Neural progenitor cell (in vitro differentiated cells): ENCODE measurements at regions not wholly inside any gene's neighbourhood (a gene's known extent, or its start where the extent isn't known, plus 50 kb on each side); places are given as distances from the start of the nearest gene placed in this dataset.

Source experiments
- DNase-seq: peaks from one replicate; pipeline ENCODE4 v3.0.0-alpha.2; 2016; ENCODE audit warnings: low spot score
- H2AFZ ChIP-seq: fragments of 200-600 bp; sonication (generic); replicated peaks from 2 replicates; pipeline ENCODE4 v1.6.1; 2016; ENCODE audit warnings: antibody characterized with exemption
- H3F3A ChIP-seq: fragments of 200-600 bp; sonication (generic); 2 replicates; pipeline ENCODE4 v1.6.1; 2016; ENCODE audit warnings: antibody characterized with exemption, low read depth
- H3K27ac ChIP-seq: fragments of 200-600 bp; sonication (generic); 2 replicates; pipeline ENCODE4 v1.5.1; 2016; ENCODE audit warnings: mild to moderate bottlenecking
- H3K27me3 ChIP-seq: fragments of 200-600 bp; sonication (generic); 2 replicates; pipeline ENCODE4 v1.6.1; 2016; ENCODE audit warnings: mild to moderate bottlenecking, moderate library complexity
- H3K36me3 ChIP-seq: fragments of 200-600 bp; sonication (generic); 2 replicates; pipeline ENCODE4 v1.5.1; 2016
- H3K4me1 ChIP-seq: fragments of 200-600 bp; sonication (generic); 2 replicates; pipeline ENCODE4 v1.6.1; 2016; ENCODE audit warnings: mixed run types
- H3K4me2 ChIP-seq: fragments of 200-600 bp; sonication (generic); 2 replicates; pipeline ENCODE4 v1.6.1; 2016
- H3K4me3 ChIP-seq: fragments of 200-600 bp; sonication (generic); 2 replicates; pipeline ENCODE4 v1.5.1; 2016
- H3K79me2 ChIP-seq: fragments of 200-600 bp; sonication (generic); 2 replicates; pipeline ENCODE4 v1.6.1; 2016; ENCODE audit warnings: low read depth
- H3K9ac ChIP-seq: fragments of 200-600 bp; sonication (generic); 2 replicates; pipeline ENCODE4 v1.6.1; 2016
- H3K9me3 ChIP-seq: fragments of 200-600 bp; sonication (generic); 2 replicates; pipeline ENCODE4 v1.5.1; 2016; ENCODE audit warnings: low read depth
- H4K20me1 ChIP-seq: fragments of 200-600 bp; sonication (generic); 2 replicates; pipeline ENCODE4 v1.6.1; 2016; ENCODE audit warnings: low read depth
- H3K27ac Mint-ChIP-seq: 3 replicates; pipeline ENCODE4 v1.8.0; 2021; ENCODE audit warnings: mixed read lengths
- H3K27me3 Mint-ChIP-seq: 2 replicates; pipeline ENCODE4 v1.8.0; 2022; ENCODE audit warnings: low read depth, mild to moderate bottlenecking, inconsistent platforms, moderate library complexity, mixed read lengths; ENCODE audit not compliant: insufficient read depth
- H3K36me3 Mint-ChIP-seq: 3 replicates; pipeline ENCODE4 v1.8.0; 2021; ENCODE audit warnings: mixed read lengths
- H3K4me1 Mint-ChIP-seq: 3 replicates; pipeline ENCODE4 v1.8.0; 2021; ENCODE audit warnings: mixed read lengths
- H3K4me3 Mint-ChIP-seq: 3 replicates; pipeline ENCODE4 v1.8.0; 2021; ENCODE audit warnings: mild to moderate bottlenecking, moderate library complexity, mixed read lengths
- H3K9me3 Mint-ChIP-seq: 3 replicates; pipeline ENCODE4 v1.8.0; 2020; ENCODE audit warnings: mixed read lengths
- EZH2 ChIP-seq: fragments of 200-600 bp; sonication (generic); IDR thresholded peaks from 2 replicates; pipeline ENCODE4 v1.6.1; 2017; ENCODE audit warnings: antibody characterized with exemption, mild to moderate bottlenecking, moderate library complexity
- EZH2phosphoT487 ChIP-seq: fragments of 200-600 bp; sonication (generic); IDR thresholded peaks from 2 replicates; pipeline ENCODE4 v1.6.1; 2017; ENCODE audit warnings: antibody characterized with exemption
- TF ChIP-seq, protein P1 (sequence below): fragments of 200-600 bp; sonication (generic); IDR thresholded peaks from 2 replicates; pipeline ENCODE4 v1.5.1; 2017; ENCODE audit warnings: antibody characterized with exemption, mild to moderate bottlenecking

DNA sequence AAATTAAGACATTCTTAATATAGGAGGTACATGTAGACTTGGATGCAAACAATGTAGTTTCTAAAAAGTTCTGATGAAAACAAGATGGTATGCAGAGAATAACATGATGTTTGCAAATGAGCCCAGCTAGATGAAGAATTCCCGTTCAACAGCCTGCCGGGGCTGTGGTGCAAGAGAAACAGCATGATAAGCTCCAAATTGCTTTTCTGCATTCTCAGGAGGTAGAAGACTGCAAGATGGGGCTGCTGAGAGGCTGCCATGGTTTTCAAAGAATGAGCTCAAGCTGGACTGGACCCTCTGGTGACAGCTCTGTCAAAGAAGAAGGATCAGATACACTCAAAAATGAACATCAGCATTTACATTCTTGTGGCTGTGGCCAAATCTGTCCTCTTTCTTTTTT, 73.4 kb upstream of the PALS2 start:
- Histone ChIP-seq H3K79me2 (no peaks in the 10 kb centered on the region), H3K4me3 (no peak overlapping the region), H2AFZ (peak overlapping the region; percentile 48), H3K9me3 (no peaks in the 10 kb centered on the region), H4K20me1 (no peaks in the 10 kb centered on the region), H3K4me2 (no peak overlapping the region), H3K27ac (no peak overlapping the region), H3K27me3 (no peaks in the 10 kb centered on the region), H3K9ac (no peak overlapping the region), H3K36me3 (no peaks in the 10 kb centered on the region), H3F3A (no peaks in the 10 kb centered on the region), H3K4me1 (peaks cover 6% of the 10 kb centered on the region)
- DNase-seq: no peak
- Mint-ChIP-seq H3K9me3 (peaks cover 4% of the 10 kb centered on the region), H3K4me3 (no peak overlapping the region), H3K27ac (no peak overlapping the region), H3K36me3 (no peaks in the 10 kb centered on the region), H3K4me1 (peaks cover 21% of the 10 kb centered on the region), H3K27me3 (peaks cover 2% of the 10 kb centered on the region)
- TF ChIP-seq, protein P1, sequence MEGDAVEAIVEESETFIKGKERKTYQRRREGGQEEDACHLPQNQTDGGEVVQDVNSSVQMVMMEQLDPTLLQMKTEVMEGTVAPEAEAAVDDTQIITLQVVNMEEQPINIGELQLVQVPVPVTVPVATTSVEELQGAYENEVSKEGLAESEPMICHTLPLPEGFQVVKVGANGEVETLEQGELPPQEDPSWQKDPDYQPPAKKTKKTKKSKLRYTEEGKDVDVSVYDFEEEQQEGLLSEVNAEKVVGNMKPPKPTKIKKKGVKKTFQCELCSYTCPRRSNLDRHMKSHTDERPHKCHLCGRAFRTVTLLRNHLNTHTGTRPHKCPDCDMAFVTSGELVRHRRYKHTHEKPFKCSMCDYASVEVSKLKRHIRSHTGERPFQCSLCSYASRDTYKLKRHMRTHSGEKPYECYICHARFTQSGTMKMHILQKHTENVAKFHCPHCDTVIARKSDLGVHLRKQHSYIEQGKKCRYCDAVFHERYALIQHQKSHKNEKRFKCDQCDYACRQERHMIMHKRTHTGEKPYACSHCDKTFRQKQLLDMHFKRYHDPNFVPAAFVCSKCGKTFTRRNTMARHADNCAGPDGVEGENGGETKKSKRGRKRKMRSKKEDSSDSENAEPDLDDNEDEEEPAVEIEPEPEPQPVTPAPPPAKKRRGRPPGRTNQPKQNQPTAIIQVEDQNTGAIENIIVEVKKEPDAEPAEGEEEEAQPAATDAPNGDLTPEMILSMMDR: no peak
- TF ChIP-seq EZH2 (no peak), EZH2phosphoT487 (no peak)

DNA sequence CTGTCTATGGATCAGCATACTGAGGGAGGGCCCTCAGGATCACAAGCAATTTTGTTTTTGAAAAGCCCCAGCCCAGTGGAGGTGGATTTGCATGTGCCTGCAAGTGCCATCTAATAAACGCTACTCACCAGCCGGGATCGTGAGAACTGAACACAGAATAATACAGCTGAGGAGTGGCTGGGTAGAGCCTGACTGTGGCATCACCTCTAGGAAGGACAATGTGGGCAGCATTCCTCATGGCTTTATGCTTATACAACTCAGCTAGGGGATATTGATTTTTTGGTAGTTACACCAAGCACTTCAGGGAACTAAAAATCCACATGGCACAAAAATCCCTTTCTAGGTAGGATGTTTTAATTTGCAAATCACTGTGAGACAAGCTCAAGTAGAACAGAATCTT, 72.7 kb upstream of the PALS2 start:
- Mint-ChIP-seq H3K27me3 (no peaks in the 10 kb centered on the region), H3K36me3 (no peaks in the 10 kb centered on the region), H3K9me3 (peaks cover 4% of the 10 kb centered on the region), H3K4me1 (peaks cover 21% of the 10 kb centered on the region), H3K4me3 (no peak overlapping the region), H3K27ac (no peak overlapping the region)
- Histone ChIP-seq H3K9me3 (no peaks in the 10 kb centered on the region), H3K79me2 (no peaks in the 10 kb centered on the region), H3F3A (no peaks in the 10 kb centered on the region), H3K4me2 (no peak overlapping the region), H2AFZ (peak overlapping the region; percentile 88), H3K27me3 (no peaks in the 10 kb centered on the region), H3K27ac (no peak overlapping the region), H3K4me3 (no peak overlapping the region), H3K9ac (no peak overlapping the region), H3K4me1 (peaks cover 6% of the 10 kb centered on the region), H4K20me1 (no peaks in the 10 kb centered on the region), H3K36me3 (no peaks in the 10 kb centered on the region)
- TF ChIP-seq, protein P1: no peak
- TF ChIP-seq EZH2 (no peak), EZH2phosphoT487 (no peak)
- DNase-seq: no peak

DNA sequence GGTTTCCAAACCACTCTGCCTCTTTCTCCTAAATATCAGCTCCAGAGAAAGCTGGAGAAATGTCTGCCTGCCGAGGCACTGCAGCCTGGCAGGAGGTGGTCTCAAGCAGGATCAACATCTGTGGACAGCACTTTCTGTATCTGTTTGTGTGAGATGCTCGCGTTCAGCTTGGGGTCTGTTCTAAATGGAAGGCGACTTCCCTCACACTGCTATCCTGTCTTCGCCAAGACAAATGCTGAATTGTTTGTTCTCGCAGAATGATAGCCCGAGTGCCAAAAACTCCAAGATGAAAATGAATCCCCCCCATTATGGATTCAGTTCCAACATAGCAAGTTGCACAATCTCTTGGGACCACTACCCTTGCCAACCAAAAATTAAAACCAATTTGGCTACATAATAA, 72.2 kb upstream of the PALS2 start:
- peak overlapping the region; percentile 88 for H2AFZ ChIP-seq
- H3K79me2 ChIP-seq: no peaks in the 10 kb centered on the region
- Mint-ChIP-seq H3K27ac (peak overlapping the region; percentile 25), H3K4me3 (no peak overlapping the region), H3K4me1 (peaks cover 21% of the 10 kb centered on the region), H3K27me3 (no peaks in the 10 kb centered on the region), H3K9me3 (peaks cover 4% of the 10 kb centered on the region), H3K36me3 (no peaks in the 10 kb centered on the region)
- no peaks in the 10 kb centered on the region for H3K9me3 ChIP-seq
- no peaks in the 10 kb centered on the region for H3K36me3 ChIP-seq
- DNase-seq: peak; percentile 11
- no peaks in the 10 kb centered on the region for H3F3A ChIP-seq
- H4K20me1 ChIP-seq: no peaks in the 10 kb centered on the region
- no peaks in the 10 kb centered on the region for H3K27me3 ChIP-seq
- no peak overlapping the region for H3K4me2 ChIP-seq
- H3K9ac ChIP-seq: no peak overlapping the region
- H3K4me3 ChIP-seq: no peak overlapping the region
- H3K4me1 ChIP-seq: peaks cover 6% of the 10 kb centered on the region
- H3K27ac ChIP-seq: no peak overlapping the region
- no peak for TF ChIP-seq EZH2
- TF ChIP-seq EZH2phosphoT487: no peak
- TF ChIP-seq, protein P1: no peak
